SU-DHL-6 (cell line): ENCODE measurements at regions not wholly inside any gene's neighbourhood (a gene's known extent, or its start where the extent isn't known, plus 50 kb on each side); places are given as distances from the start of the nearest gene placed in this dataset.

Experiments
- H2AFZ ChIP-seq: fragments of 200-600 bp; sonication (generic); 2 replicates; pipeline ENCODE4 v1.6.1; 2014; ENCODE audit warnings: low read depth, mild to moderate bottlenecking, moderate library complexity, mixed read lengths, antibody characterized with exemption, low read length; ENCODE audit not compliant: severe bottlenecking
- H3F3A ChIP-seq: fragments of 200-600 bp; shearing (Covaris generic); 2 replicates; pipeline ENCODE4 v1.6.0; 2016; ENCODE audit warnings: antibody characterized with exemption, mild to moderate bottlenecking; ENCODE audit not compliant: insufficient read depth
- H3K27ac ChIP-seq: fragments of 200-600 bp; sonication (generic); 2 replicates; pipeline ENCODE4 v1.5.1; 2016; ENCODE audit warnings: low read depth, mild to moderate bottlenecking, low read length, moderate library complexity, mixed read lengths
- H3K27me3 ChIP-seq: fragments of 200-600 bp; sonication (generic), shearing (Covaris generic); 2 replicates; pipeline ENCODE4 v1.6.0; 2014; ENCODE audit warnings: mild to moderate bottlenecking, low read length
- H3K36me3 ChIP-seq: fragments of 200-600 bp; sonication (generic); 2 replicates; pipeline ENCODE4 v1.6.1; 2014; ENCODE audit warnings: mild to moderate bottlenecking, low read length, mixed read lengths
- H3K4me2 ChIP-seq: fragments of 300-600, 200-600 bp; shearing (Covaris generic), sonication (generic); 2 replicates; pipeline ENCODE4 v1.6.0; 2014; ENCODE audit warnings: low read length, low read depth, mild to moderate bottlenecking; ENCODE audit not compliant: poor library complexity, severe bottlenecking
- H3K4me3 ChIP-seq: fragments of 200-600 bp; sonication (generic); 2 replicates; pipeline ENCODE4 v1.5.1; 2014; ENCODE audit warnings: antibody characterized with exemption, low read length, mild to moderate bottlenecking, mixed read lengths; ENCODE audit not compliant: insufficient read depth, poor library complexity, severe bottlenecking
- H3K79me2 ChIP-seq: fragments of 200-600 bp; sonication (generic); 2 replicates; pipeline ENCODE4 v1.6.1; 2014; ENCODE audit warnings: mild to moderate bottlenecking, low read length, moderate library complexity; ENCODE audit not compliant: insufficient read depth
- H3K9ac ChIP-seq: fragments of 200-600 bp; sonication (generic); 2 replicates; pipeline ENCODE4 v1.7.0; 2014; ENCODE audit warnings: mild to moderate bottlenecking, low read length
- H3K9me2 ChIP-seq: fragments of 200-600 bp; sonication (generic); replicated peaks from 2 replicates; pipeline ENCODE4 v1.6.1; 2014; ENCODE audit warnings: low read length; ENCODE audit not compliant: insufficient read depth
- H3K9me3 ChIP-seq: fragments of 200-600 bp; sonication (generic); 2 replicates; pipeline ENCODE4 v1.6.1; 2014; ENCODE audit warnings: low read length, mixed read lengths; ENCODE audit not compliant: insufficient read depth
- H4K20me1 ChIP-seq: fragments of 200-600 bp; sonication (generic); 2 replicates; pipeline ENCODE4 v1.6.1; 2014; ENCODE audit warnings: low read depth, mild to moderate bottlenecking, antibody characterized with exemption, low read length, moderate library complexity, mixed read lengths
- EZH2phosphoT487 ChIP-seq: fragments of 200-600 bp; sonication (generic), shearing (Covaris generic); conservative IDR thresholded peaks from 2 replicates; pipeline ENCODE4 v1.6.1; 2018; ENCODE audit warnings: mild to moderate bottlenecking, antibody characterized with exemption, low read length, moderate library complexity, mixed read lengths
- TF ChIP-seq, protein P1 (sequence below): fragments of 200-600 bp; sonication (generic); IDR thresholded peaks from one replicate; pipeline ENCODE4 v1.5.1; 2017; ENCODE audit warnings: antibody characterized with exemption, mild to moderate bottlenecking, low read length, moderate library complexity; ENCODE audit not compliant: insufficient read depth, poor library complexity, severe bottlenecking

DNA sequence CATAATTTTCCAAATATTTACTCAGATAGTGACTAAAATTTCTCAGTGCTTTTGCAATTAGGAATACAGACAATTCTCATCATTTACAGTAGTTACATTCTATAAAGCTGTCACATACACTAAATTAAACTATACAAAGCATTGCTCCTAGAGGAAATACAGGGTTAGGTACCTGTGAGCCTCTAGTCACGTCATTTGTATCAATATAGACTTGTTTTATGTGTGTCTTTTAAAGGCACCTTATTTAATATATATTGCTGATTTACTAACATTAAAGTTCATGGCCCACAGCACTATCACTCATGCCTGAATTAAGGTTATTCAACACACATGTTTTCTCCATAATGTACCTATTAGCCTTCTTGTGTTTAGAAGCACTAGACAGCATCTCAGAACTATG lies 78.7 kb downstream of the PABPC4L start:
- Histone ChIP-seq H3K36me3 (no peaks in the 10 kb centered on the region), H3K9ac (no peak overlapping the region), H4K20me1 (no peaks in the 10 kb centered on the region), H3K27me3 (no peaks in the 10 kb centered on the region), H3K4me3 (no peak overlapping the region), H3K79me2 (no peaks in the 10 kb centered on the region), H3K9me2 (no peaks in the 10 kb centered on the region), H3K9me3 (no peaks in the 10 kb centered on the region), H3K27ac (no peak overlapping the region), H3F3A (no peaks in the 10 kb centered on the region), H2AFZ (no peak overlapping the region), H3K4me2 (no peak overlapping the region)
- TF ChIP-seq, protein P1, sequence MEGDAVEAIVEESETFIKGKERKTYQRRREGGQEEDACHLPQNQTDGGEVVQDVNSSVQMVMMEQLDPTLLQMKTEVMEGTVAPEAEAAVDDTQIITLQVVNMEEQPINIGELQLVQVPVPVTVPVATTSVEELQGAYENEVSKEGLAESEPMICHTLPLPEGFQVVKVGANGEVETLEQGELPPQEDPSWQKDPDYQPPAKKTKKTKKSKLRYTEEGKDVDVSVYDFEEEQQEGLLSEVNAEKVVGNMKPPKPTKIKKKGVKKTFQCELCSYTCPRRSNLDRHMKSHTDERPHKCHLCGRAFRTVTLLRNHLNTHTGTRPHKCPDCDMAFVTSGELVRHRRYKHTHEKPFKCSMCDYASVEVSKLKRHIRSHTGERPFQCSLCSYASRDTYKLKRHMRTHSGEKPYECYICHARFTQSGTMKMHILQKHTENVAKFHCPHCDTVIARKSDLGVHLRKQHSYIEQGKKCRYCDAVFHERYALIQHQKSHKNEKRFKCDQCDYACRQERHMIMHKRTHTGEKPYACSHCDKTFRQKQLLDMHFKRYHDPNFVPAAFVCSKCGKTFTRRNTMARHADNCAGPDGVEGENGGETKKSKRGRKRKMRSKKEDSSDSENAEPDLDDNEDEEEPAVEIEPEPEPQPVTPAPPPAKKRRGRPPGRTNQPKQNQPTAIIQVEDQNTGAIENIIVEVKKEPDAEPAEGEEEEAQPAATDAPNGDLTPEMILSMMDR: no peak
- TF ChIP-seq EZH2phosphoT487: no peak

DNA sequence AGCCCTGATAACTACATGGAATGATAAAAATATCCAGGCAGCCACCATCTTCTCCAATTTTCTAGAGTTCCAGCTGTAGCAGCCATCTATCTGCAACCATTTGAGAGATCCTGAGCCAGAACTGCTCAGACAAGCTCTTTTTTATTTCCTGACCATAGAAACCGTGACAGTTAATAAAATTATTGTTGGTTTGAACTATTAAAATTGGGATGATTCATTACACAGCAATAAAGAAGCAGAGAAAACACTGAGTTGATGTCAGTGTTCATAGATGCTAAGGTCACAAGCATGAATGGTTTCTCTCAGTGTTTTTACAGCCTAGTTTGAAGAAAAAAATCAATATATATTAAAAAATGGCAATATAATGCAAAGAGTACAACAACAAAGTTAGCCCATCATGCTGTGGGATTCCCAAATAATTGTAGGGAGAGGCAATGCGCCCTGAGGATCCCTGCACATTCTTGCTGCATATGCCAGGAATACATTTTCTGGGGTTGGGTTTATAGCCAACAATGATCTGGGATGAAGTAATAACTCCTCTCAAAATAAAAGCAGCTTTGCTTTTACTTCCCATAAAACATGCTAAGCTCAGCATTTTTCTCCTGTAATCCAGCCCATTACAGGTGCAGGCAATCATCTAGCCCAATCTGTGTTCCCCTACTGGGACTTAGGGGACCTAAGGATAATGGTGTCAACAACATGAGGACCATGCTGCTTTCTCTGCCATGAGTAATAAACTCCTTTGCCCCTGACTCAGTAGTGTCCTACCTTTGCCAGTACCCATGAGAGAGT lies 84.0 kb downstream of the PABPC4L start:
- H3K9me2 ChIP-seq: no peaks in the 10 kb centered on the region
- no peaks in the 10 kb centered on the region for H3F3A ChIP-seq
- no peaks in the 10 kb centered on the region for H4K20me1 ChIP-seq
- no peak overlapping the region for H3K9ac ChIP-seq
- peak overlapping the region; percentile 17 for H2AFZ ChIP-seq
- no peak overlapping the region for H3K4me2 ChIP-seq
- TF ChIP-seq EZH2phosphoT487: no peak
- TF ChIP-seq, protein P1: no peak
- H3K27me3 ChIP-seq: no peaks in the 10 kb centered on the region
- no peaks in the 10 kb centered on the region for H3K9me3 ChIP-seq
- no peaks in the 10 kb centered on the region for H3K79me2 ChIP-seq
- no peak overlapping the region for H3K4me3 ChIP-seq
- H3K27ac ChIP-seq: no peak overlapping the region
- H3K36me3 ChIP-seq: no peaks in the 10 kb centered on the region

DNA sequence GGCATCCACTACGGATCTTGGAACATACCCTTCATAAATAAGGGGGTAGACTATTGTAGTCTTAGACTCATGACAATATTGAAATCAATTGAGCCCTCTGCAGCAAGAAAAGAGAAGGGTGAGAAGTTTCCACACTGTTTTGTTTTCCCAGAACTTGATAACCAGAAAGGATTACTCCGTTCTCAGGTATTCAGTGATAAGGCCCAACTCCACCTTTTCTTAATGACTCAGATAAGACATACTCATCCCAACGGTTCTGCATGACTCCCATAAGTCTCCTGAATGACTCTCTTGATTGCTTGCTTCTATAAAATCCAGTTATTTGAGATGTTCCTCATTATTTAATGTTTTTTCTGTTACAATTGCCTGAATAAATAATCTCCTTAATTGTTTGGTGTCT lies 111.7 kb downstream of the PABPC4L start:
- Histone ChIP-seq H3K9me2 (no peaks in the 10 kb centered on the region), H3K36me3 (no peaks in the 10 kb centered on the region), H3K9ac (no peak overlapping the region), H3K4me2 (no peak overlapping the region), H2AFZ (no peak overlapping the region), H3K9me3 (no peaks in the 10 kb centered on the region), H4K20me1 (no peaks in the 10 kb centered on the region), H3K4me3 (no peak overlapping the region), H3F3A (no peaks in the 10 kb centered on the region), H3K27ac (no peak overlapping the region), H3K79me2 (no peaks in the 10 kb centered on the region), H3K27me3 (no peaks in the 10 kb centered on the region)
- no peak for TF ChIP-seq EZH2phosphoT487
- TF ChIP-seq, protein P1: no peak
